ENCODE measurements at regions not wholly inside any gene's neighbourhood (a gene's known extent, or its start where the extent isn't known, plus 50 kb on each side); places are given as distances from the start of the nearest gene placed in this dataset.

GRCh38 chr3:159137949-159138348 is 336.1 kb downstream of the MFSD1 start:
- TF ChIP-seq CTCF (IDR thresholded peaks at IDR 0.05; ENCODE audit: low read depth, low read length): no peak
- in situ Hi-C loops (cut with HindIII; ENCODE audit: low sequenced_read_pairs): no loop called here
- no peak for DNase-seq (ENCODE audit: low read depth, low spot score)
- H3K4me3 ChIP-seq (ENCODE audit: low read depth, low read length): no peak overlapping the region

GRCh38 chr3:159139326-159139725 is 337.5 kb downstream of the MFSD1 start:
- TF ChIP-seq CTCF (IDR thresholded peaks at IDR 0.05; ENCODE audit: low read depth, low read length): no peak
- in situ Hi-C loops (cut with HindIII; ENCODE audit: low sequenced_read_pairs): no loop called here
- no peak for DNase-seq (ENCODE audit: low read depth, low spot score)
- no peak overlapping the region for H3K4me3 ChIP-seq (ENCODE audit: low read depth, low read length)

- in situ Hi-C loops (cut with HindIII; ENCODE audit: low sequenced_read_pairs): no loop called here
- no peak for DNase-seq (ENCODE audit: low read depth, low spot score)
- H3K4me3 ChIP-seq (ENCODE audit: low read depth, low read length): no peak overlapping the region
- no peak for TF ChIP-seq CTCF (IDR thresholded peaks at IDR 0.05; ENCODE audit: low read depth, low read length)
Measured at GRCh38 chr3:159144472-159144871, 342.6 kb downstream of the MFSD1 start.

GRCh38 chr3:159144891-159145290 is 343.0 kb downstream of the MFSD1 start:
- no peak for DNase-seq (ENCODE audit: low read depth, low spot score)
- in situ Hi-C loops (cut with HindIII; ENCODE audit: low sequenced_read_pairs): no loop called here
- H3K4me3 ChIP-seq (ENCODE audit: low read depth, low read length): no peak overlapping the region
- no peak for TF ChIP-seq CTCF (IDR thresholded peaks at IDR 0.05; ENCODE audit: low read depth, low read length)

GRCh38 chr3:159146392-159146791 is 344.5 kb downstream of the MFSD1 start:
- no peak for DNase-seq (ENCODE audit: low read depth, low spot score)
- in situ Hi-C loops (cut with HindIII; ENCODE audit: low sequenced_read_pairs): no loop called here
- TF ChIP-seq CTCF (IDR thresholded peaks at IDR 0.05; ENCODE audit: low read depth, low read length): no peak
- no peak overlapping the region for H3K4me3 ChIP-seq (ENCODE audit: low read depth, low read length)

- no peak for TF ChIP-seq CTCF (IDR thresholded peaks at IDR 0.05; ENCODE audit: low read depth, low read length)
- in situ Hi-C loops (cut with HindIII; ENCODE audit: low sequenced_read_pairs): no loop called here
- no peak for DNase-seq (ENCODE audit: low read depth, low spot score)
- H3K4me3 ChIP-seq (ENCODE audit: low read depth, low read length): no peak overlapping the region
Measured at GRCh38 chr3:159146856-159147435, 345.1 kb downstream of the MFSD1 start.

GRCh38 chr3:159147813-159148212 is 346.0 kb downstream of the MFSD1 start:
- no peak overlapping the region for H3K4me3 ChIP-seq (ENCODE audit: low read depth, low read length)
- no peak for DNase-seq (ENCODE audit: low read depth, low spot score)
- no peak for TF ChIP-seq CTCF (IDR thresholded peaks at IDR 0.05; ENCODE audit: low read depth, low read length)
- in situ Hi-C loops (cut with HindIII; ENCODE audit: low sequenced_read_pairs): no loop called here
